RWPE1 (cell line): ENCODE measurements at regions not wholly inside any gene's neighbourhood (a gene's known extent, or its start where the extent isn't known, plus 50 kb on each side); places are given as distances from the start of the nearest gene placed in this dataset.

Source experiments
- CTCF ChIA-PET: fragments of 350-600 bp; sonication (Branson Sonifier 250); formaldehyde crosslinking; extraction: SDS; loops from one replicate; lab custom pipeline; 2021; lab: Yijun Ruan, JAX
- POLR2A ChIA-PET: fragments of 400-600 bp; formaldehyde crosslinking; extraction: SDS; loops from one replicate; lab custom pipeline; 2020; ENCODE audit warnings: antibody characterized with exemption; ENCODE audit not compliant: low non-redundant PET; lab: Yijun Ruan, JAX
- DNase-seq: peaks from one replicate; pipeline ENCODE4 v3.0.0; 2012; ENCODE audit warnings: low spot score
- H3K27ac ChIP-seq: fragments of 450-650 bp; 2 replicates; pipeline ENCODE4 v1.5.1; 2017
- CTCF ChIP-seq: fragments of 450-650 bp; conservative IDR thresholded peaks from 2 replicates; pipeline ENCODE4 v1.5.1; 2017; ENCODE audit warnings: low read depth, mild to moderate bottlenecking

GRCh38 chr1:208332036-208332773, 88.0 kb upstream of the PLXNA2 start:
- no peak for DNase-seq
- CTCF ChIA-PET: no interaction called here
- POLR2A ChIA-PET: no interaction called here
- no peak for TF ChIP-seq CTCF
- no peak overlapping the region for H3K27ac ChIP-seq

- POLR2A ChIA-PET: no interaction called here
- TF ChIP-seq CTCF: no peak
Observed at GRCh38 chr1:208332774-208333126, 88.6 kb upstream of the PLXNA2 start.

GRCh38 chr1:208333676-208334075, 89.5 kb upstream of the PLXNA2 start:
- ChIA-PET CTCF (no interaction called here), POLR2A (no interaction called here)
- no peak overlapping the region for H3K27ac ChIP-seq
- no peak for TF ChIP-seq CTCF
- DNase-seq: no peak

More at GRCh38 chr1:208332774-208333126, 88.6 kb upstream of the PLXNA2 start:
- CTCF ChIA-PET: no interaction called here
- DNase-seq: no peak
- no peak overlapping the region for H3K27ac ChIP-seq

- ChIA-PET CTCF (no interaction called here), POLR2A (no interaction called here)
- TF ChIP-seq CTCF: no peak
- DNase-seq: no peak
- no peak overlapping the region for H3K27ac ChIP-seq
Observed at GRCh38 chr1:208335371-208336136, 91.4 kb upstream of the PLXNA2 start.

DNA sequence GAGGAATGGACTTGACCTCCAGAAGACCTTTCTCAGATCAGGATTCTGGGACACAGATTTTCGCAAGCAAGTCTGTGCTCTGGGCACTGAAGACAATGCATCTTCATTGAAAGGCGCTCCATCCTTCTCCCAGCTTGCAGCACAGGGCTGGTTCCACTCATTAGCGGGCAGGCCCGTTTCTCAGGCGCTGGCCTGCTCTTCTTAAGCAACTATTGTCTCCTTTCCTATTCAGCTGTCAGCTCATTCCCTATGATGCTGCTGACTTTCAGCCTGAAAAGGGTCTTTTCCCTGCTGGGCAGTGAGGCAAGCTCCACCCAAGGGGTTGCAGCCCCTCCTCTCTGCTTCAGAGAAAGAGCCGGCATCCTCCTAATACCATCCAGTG, 91.9 kb upstream of the PLXNA2 start:
- POLR2A ChIA-PET: no interaction called here
- CTCF ChIA-PET: no interaction called here
- no peak overlapping the region for H3K27ac ChIP-seq
- no peak for DNase-seq
- no peak for TF ChIP-seq CTCF

GRCh38 chr1:208339911-208340310, 95.7 kb upstream of the PLXNA2 start:
- no peak for TF ChIP-seq CTCF
- DNase-seq: no peak
- CTCF ChIA-PET: interaction anchor here (0.7 kb wide), 1 partner anchor 294 kb away, joined by 4 read pairs; no protein-coding TSS in a partner anchor
- POLR2A ChIA-PET: no interaction called here
- no peak overlapping the region for H3K27ac ChIP-seq
